Stimulated activated CD4-positive, alpha-beta T cell treated with anti-CD3 and anti-CD28 coated beads, Interleukin-12 subunit alpha, Interleukin-12 subunit beta, amount 100 ng/mL, for 48 hours (primary cell): ENCODE measurements at regions not wholly inside any gene's neighbourhood (a gene's known extent, or its start where the extent isn't known, plus 50 kb on each side); places are given as distances from the start of the nearest gene placed in this dataset.
"Not testable (repeated sequence)": the region's sequence is repeated elsewhere in the genome, so short reads cannot be mapped to it uniquely, and the experiment has no call there.

ENCODE experiments used
- DNase-seq, 3 donors: peaks; one replicate each; pipeline ENCODE4 v3.0.0-alpha.2; 2020; ENCODE audit warnings: low read depth in 2 of 3, low spot score in 1 of 3

- no peak for DNase-seq
Measured at GRCh38 chr1:224791362-224791941, 138.0 kb upstream of the DNAH14 start.

- DNase-seq = no peak
Measured at GRCh38 chr1:224795591-224795990, 133.9 kb upstream of the DNAH14 start.

- DNase-seq = no peak
Measured at GRCh38 chr1:224799083-224799482, 130.4 kb upstream of the DNAH14 start.

GRCh38 chr1:224800486-224801119 lies 128.9 kb upstream of the DNAH14 start:
- DNase-seq = no peak

GRCh38 chr1:224801844-224802490 lies 127.5 kb upstream of the DNAH14 start:
- no peak for DNase-seq

- no peak for DNase-seq
Measured at GRCh38 chr1:224802617-224803016, 126.9 kb upstream of the DNAH14 start.

GRCh38 chr1:224804220-224804619 lies 125.3 kb upstream of the DNAH14 start:
- DNase-seq = no peak

GRCh38 chr1:224805889-224806288 lies 123.6 kb upstream of the DNAH14 start:
- no peak for DNase-seq

GRCh38 chr1:224809137-224809536 lies 120.3 kb upstream of the DNAH14 start:
- DNase-seq = no peak

GRCh38 chr1:224809613-224810012 lies 119.9 kb upstream of the DNAH14 start:
- no peak for DNase-seq

- no peak for DNase-seq
Measured at GRCh38 chr1:224811564-224811963, 117.9 kb upstream of the DNAH14 start.

- DNase-seq = no peak
Measured at GRCh38 chr1:224815647-224816046, 113.8 kb upstream of the DNAH14 start.

- DNase-seq = no peak
Measured at GRCh38 chr1:224816062-224816461, 113.4 kb upstream of the DNAH14 start.

GRCh38 chr1:224817382-224817781 lies 112.1 kb upstream of the DNAH14 start:
- no peak for DNase-seq

GRCh38 chr1:224819861-224820260 lies 109.6 kb upstream of the DNAH14 start:
- DNase-seq = no peak

GRCh38 chr1:224820341-224820740 lies 109.1 kb upstream of the DNAH14 start:
- no peak for DNase-seq

- DNase-seq = not testable (repeated sequence)
Measured at GRCh38 chr1:224821751-224822150, 107.7 kb upstream of the DNAH14 start.

GRCh38 chr1:224825525-224826000 lies 103.9 kb upstream of the DNAH14 start:
- DNase-seq = no peak

GRCh38 chr1:224828691-224829090 lies 100.8 kb upstream of the DNAH14 start:
- DNase-seq = no peak

- DNase-seq = no peak
Measured at GRCh38 chr1:224831501-224831900, 98.0 kb upstream of the DNAH14 start.

GRCh38 chr1:224839648-224840300 lies 89.7 kb upstream of the DNAH14 start:
- DNase-seq = not testable (repeated sequence)

- DNase-seq = not testable (repeated sequence)
Measured at GRCh38 chr1:224841803-224842202, 87.7 kb upstream of the DNAH14 start.
